Erythroblast (primary cell): ENCODE measurements at regions not wholly inside any gene's neighbourhood (a gene's known extent, or its start where the extent isn't known, plus 50 kb on each side); places are given as distances from the start of the nearest gene placed in this dataset.

Source experiments
- GATA1 ChIP-seq: IDR thresholded peaks from 2 replicates; pipeline ENCODE4 v1.6.1; 2011; ENCODE audit warnings: low read depth, mild to moderate bottlenecking, control low read depth, low read length, moderate library complexity
- POLR2A ChIP-seq: IDR thresholded peaks from 2 replicates; pipeline ENCODE4 v1.6.1; 2011; ENCODE audit warnings: mild to moderate bottlenecking, low read length

DNA sequence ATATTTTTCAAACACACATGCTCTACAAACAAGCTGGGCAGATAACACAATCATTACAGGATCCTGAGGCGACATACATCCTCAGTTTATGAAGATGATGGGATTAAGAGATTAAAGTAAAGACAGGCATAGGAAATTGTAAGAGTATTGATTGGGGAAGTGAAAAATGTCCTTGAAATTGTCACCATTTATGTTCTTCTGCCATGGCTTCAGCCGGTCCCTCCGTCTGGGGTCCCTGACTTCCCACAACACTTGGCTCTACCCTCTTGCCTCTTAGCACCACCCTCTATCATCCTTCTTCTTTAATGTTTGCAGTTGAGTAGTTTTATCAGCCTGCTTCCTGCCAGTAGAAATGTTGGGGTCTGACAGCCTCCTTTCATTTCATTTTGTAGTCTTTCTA lies 244.4 kb downstream of the DAD1 start:
- TF ChIP-seq POLR2A (no peak), GATA1 (no peak)
